ENCODE measurements at regions not wholly inside any gene's neighbourhood (a gene's known extent, or its start where the extent isn't known, plus 50 kb on each side); places are given as distances from the start of the nearest gene placed in this dataset.

DNA sequence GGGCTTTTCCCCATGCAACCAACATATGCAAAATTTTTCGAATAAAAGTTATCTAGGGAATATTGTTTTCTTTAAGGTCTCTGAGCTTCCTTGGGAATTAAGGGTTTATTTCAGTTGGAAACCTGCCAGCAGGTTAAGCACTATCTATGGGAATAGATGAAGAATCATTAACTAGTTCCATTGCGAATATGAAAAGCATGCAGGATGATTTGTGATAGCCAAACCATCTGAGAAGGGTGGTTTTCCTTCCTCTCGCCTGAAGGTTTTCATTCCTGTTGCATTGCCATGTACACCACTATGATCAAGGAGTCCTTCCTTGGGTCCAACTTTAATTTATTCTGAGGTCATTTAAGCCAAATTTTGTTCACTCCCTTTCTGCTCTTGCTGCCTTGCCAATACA is 184.9 kb downstream of the NR2F2 start:
- no peak for DNase-seq (ENCODE audit: low read depth in 1 of 2, low spot score in 1 of 2)

GRCh38 chr15:96521386-96521785 is 190.9 kb downstream of the NR2F2 start:
- no peak for DNase-seq (ENCODE audit: low read depth in 1 of 2, low spot score in 1 of 2)

- no peak for DNase-seq (ENCODE audit: low read depth in 1 of 2, low spot score in 1 of 2)
Measured at GRCh38 chr15:96524676-96525417, 194.3 kb downstream of the NR2F2 start.

GRCh38 chr15:96535148-96535547 is 204.6 kb downstream of the NR2F2 start:
- no peak for DNase-seq (ENCODE audit: low read depth in 1 of 2, low spot score in 1 of 2)

GRCh38 chr15:96538491-96538890 is 208.0 kb downstream of the NR2F2 start:
- DNase-seq (ENCODE audit: low read depth in 1 of 2, low spot score in 1 of 2) = no peak

GRCh38 chr15:96540283-96540682 is 209.8 kb downstream of the NR2F2 start:
- no peak for DNase-seq (ENCODE audit: low read depth in 1 of 2, low spot score in 1 of 2)

DNA sequence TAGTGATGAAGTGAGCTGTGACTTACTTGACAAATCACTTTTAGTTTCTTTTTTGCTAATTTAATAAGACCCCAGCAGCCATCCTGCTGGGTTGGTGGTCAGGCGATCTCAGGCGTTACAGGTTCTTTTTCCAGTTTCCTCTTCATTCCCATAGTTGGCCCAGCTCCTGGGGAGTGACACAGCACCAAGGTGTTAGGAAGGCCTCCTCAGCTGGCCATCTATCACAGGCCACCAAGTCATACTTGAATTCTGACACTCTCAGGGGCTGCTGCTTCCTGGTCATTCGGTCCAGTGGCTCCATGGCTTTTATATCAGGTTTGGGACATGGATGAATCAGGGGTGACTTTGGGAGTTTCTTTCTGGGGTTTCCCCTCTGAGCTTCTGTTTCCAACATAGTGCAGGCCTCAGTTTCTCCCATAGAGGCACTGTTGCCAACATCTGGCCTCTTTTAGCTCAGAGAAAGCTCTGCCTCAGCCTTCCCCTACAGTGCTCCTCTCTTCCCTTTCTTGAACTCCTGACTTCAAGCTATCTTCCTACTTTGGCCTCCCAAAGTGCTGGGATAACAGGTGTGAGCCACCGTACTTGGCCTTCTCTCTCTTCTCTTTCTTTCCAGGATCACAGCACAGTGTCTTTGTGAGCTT is 211.8 kb downstream of the NR2F2 start:
- no peak for DNase-seq (ENCODE audit: low read depth in 1 of 2, low spot score in 1 of 2)

DNA sequence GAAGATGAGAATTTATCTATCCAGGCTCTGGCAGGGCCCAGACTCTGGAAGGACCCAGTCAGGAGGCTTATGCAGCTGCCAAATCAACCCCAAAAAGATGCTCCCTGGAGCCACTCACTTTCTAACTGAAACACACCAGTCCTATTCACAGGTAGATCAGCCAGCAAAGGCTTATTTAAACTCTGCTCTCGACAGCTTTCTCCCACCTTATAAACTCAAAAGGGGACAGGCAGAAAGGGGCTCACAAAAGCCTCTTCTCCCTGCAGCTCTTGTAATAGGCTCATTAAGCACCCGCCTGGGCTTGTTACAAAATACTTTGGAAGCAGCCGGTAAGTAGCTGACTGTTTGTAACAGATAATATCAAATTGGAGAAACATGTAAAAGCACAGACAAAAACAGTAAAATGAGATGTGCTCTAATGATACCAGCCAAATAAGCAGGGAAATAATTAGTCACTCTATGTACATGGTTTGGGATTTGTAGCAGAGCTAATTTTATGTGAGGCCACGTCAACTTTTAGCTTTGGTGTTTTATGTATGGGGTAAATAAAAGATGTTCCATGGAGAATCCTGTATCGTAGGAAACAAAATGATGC is 213.8 kb downstream of the NR2F2 start:
- DNase-seq (ENCODE audit: low read depth in 1 of 2, low spot score in 1 of 2) = no peak

DNA sequence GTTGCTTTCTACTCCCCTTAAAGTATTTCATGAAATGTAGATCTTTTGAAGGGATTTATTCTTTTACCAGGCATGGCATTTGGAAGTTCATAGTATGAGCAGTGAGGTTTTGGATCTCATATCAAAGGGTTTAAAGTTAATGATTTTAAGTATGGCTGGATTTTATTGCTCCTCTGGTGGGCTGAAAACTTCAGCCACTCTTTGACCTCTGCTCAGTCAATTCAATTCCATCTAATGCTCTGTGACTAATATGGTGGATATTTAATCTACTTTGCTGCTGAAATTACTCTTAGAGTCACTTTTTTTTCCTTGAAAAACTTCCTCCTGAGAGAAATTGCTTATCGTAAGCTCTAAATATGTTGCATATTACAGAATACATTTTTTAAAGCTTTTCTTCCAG is 218.6 kb downstream of the NR2F2 start:
- DNase-seq (ENCODE audit: low read depth in 1 of 2, low spot score in 1 of 2) = no peak

GRCh38 chr15:96551196-96551595 is 220.7 kb downstream of the NR2F2 start:
- DNase-seq (ENCODE audit: low read depth in 1 of 2, low spot score in 1 of 2) = no peak

DNA sequence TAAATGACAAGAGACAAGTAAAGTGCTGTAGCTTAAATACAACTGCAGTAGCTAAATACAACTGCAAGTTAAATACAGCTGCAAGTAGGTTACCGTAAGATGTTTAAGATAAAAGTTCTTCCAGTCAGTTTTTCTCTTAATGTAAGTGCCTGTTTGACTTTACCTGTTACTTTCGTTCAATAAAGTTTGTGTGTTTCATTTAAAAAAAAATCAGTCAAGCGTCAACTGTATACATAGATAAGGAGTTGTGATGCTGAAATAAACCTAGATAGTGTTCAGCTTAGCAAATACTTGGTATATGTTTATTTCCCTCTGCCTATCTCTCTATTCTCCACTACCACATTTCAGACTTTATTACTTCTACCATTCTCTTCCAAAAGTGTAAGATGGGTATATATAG is 221.2 kb downstream of the NR2F2 start:
- no peak for DNase-seq (ENCODE audit: low read depth in 1 of 2, low spot score in 1 of 2)

DNA sequence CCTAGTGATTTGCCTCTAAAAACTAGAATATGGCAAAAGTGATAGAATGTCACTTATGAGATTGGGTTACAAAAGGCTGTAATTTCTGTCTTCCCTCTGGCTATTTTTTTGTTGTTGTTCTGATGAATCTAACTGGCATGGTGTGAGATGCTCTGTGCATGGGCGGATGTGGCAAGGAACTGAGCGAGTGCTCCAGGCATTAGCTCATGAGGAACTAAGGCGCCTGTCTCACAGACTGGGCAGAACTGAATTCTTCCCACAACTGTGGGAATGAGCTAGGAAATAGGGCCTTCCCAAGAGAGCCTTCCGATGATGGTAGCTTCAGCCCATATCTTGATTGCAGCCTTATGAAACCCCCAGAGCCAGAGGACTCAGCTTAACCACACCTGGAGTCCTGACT is 222.5 kb downstream of the NR2F2 start:
- DNase-seq (ENCODE audit: low read depth in 1 of 2, low spot score in 1 of 2) = no peak

GRCh38 chr15:96553451-96553850 is 223.0 kb downstream of the NR2F2 start:
- DNase-seq (ENCODE audit: low read depth in 1 of 2, low spot score in 1 of 2) = no peak

- no peak for DNase-seq (ENCODE audit: low read depth in 1 of 2, low spot score in 1 of 2)
Measured at GRCh38 chr15:96553931-96554330, 223.4 kb downstream of the NR2F2 start.

- no peak for DNase-seq (ENCODE audit: low read depth in 1 of 2, low spot score in 1 of 2)
Measured at GRCh38 chr15:96554541-96554940, 224.0 kb downstream of the NR2F2 start.

- DNase-seq (ENCODE audit: low read depth in 1 of 2, low spot score in 1 of 2) = no peak
Measured at GRCh38 chr15:96559087-96559486, 228.6 kb downstream of the NR2F2 start.

DNA sequence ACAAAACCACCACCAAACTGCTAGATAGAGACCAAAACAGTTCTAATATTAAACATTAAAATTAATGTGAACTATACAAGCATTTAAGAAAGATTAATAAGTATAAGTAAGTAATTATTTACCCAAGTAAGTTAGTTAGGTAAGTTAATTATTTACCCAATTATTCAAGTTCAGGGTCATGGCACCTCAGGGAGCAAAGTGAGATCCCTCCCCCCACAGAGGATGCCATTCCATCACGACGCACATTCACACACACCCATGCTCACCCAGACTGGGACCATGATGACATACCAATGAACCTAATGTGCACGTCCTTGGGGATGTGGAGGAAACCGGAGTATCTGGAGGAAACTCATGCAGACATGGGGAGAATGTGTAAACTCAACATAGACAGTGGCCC is 229.1 kb downstream of the NR2F2 start:
- no peak for DNase-seq (ENCODE audit: low read depth in 1 of 2, low spot score in 1 of 2)

GRCh38 chr15:96560246-96560895 is 229.9 kb downstream of the NR2F2 start:
- no peak for DNase-seq (ENCODE audit: low read depth in 1 of 2, low spot score in 1 of 2)

DNA sequence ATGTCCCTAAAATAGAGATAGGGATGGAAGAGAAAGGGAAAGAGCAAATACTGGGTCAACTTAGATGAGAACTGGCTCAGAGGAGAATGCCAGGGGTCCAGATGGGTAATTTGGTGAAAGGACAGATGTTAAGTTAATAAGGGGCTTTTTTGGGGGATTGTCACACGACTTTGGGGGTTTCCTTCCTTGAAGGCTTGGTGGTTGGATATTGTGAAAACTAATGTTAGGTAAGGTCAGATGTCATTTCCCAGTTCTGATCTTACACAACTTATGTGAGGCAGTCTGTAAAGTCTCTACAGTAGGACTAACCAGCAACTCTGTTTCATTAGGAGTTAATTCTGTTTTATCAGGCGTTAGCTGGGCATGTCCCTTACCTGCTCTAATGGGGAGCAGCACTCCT is 231.1 kb downstream of the NR2F2 start:
- DNase-seq (ENCODE audit: low read depth in 1 of 2, low spot score in 1 of 2) = no peak

DNA sequence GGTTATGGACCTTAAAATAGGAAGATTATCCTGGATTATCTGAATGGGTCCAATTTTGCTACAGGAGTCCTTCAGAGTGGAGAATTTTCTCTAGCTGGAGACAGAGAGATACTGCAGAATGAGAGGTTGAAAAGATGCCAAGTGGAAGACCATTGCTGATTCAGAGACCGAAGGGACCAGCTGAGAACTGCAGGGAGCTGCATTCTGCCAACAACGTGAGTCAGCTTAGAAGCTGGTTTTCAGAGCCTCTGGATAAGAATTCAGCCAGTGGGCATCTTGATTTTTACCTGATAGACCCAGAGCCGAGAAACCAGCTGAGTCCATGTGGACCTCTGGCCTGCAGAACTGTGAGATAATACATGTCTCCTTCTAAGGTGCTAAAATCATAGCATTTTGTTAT is 234.0 kb downstream of the NR2F2 start:
- DNase-seq (ENCODE audit: low read depth in 1 of 2, low spot score in 1 of 2) = no peak

DNA sequence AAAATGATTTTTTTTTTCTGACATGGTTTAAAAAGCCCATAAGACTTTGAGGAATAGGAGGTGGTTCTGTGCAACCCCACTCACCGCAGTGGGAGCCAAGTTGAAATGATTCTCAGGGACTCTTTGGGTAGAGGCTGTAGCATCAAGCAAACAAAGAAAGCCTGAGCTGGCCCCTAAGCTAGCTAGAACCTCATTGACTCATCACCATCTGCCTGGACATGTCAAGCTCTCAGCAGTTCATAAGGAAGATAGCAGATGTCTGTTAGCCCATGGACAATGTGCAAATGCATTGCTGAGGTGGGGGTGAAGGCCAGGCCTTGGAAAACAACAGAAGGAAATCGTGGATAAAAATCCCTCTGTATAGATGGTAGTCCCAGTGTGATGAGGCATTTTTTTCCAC is 234.8 kb downstream of the NR2F2 start:
- DNase-seq (ENCODE audit: low read depth in 1 of 2, low spot score in 1 of 2) = no peak

DNA sequence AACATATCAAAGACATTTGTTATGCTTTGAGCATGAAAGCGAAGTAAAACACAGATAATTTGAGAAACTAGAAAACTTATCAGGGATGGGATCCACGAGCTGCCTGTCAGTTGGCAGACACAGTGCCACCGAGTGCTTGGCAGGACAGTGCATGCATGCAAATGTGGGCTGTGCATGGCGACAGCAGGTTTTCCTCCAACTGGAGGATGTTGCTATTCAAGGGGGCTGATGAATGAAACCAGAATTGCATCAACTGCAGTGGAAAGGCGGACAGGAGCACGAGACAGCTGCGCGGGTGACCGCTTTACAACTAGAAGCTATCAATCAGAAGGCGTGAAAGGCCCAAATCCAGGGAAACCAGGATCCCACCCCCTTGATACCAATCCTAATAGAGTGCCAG is 244.3 kb downstream of the NR2F2 start:
- no peak for DNase-seq (ENCODE audit: low read depth in 1 of 2, low spot score in 1 of 2)

Measured in activated CD4-positive, alpha-beta T cell treated with anti-CD3 and anti-CD28 coated beads, Interleukin-2, amount 50 U/mL, for 24 hours (primary cell).